ENCODE measurements at regions not wholly inside any gene's neighbourhood (a gene's known extent, or its start where the extent isn't known, plus 50 kb on each side); places are given as distances from the start of the nearest gene placed in this dataset.

DNA sequence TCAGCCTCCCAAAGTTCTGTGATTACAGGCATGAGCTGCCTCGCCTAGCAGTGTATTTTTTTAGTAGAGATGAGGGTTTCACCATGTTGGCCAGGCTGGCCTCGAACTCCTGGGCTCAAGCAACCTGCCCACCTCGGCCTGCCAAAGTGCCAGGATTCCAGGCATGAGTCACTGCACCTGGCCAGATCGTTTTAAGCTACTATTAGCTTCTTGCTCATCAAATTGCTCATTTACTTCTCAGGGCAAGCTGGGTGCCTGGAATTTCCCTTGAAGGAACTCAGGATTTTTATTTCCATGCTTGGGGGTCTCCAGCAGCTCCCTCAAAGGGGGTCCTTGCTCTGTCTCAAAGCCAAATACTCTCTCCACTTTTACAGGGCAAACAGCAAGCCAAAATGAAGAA lies 798.0 kb upstream of the AUTS2 start:
- peaks cover 19% of the 10 kb centered on the region for H3K4me1 Mint-ChIP-seq
- TF ChIP-seq, protein P1, sequence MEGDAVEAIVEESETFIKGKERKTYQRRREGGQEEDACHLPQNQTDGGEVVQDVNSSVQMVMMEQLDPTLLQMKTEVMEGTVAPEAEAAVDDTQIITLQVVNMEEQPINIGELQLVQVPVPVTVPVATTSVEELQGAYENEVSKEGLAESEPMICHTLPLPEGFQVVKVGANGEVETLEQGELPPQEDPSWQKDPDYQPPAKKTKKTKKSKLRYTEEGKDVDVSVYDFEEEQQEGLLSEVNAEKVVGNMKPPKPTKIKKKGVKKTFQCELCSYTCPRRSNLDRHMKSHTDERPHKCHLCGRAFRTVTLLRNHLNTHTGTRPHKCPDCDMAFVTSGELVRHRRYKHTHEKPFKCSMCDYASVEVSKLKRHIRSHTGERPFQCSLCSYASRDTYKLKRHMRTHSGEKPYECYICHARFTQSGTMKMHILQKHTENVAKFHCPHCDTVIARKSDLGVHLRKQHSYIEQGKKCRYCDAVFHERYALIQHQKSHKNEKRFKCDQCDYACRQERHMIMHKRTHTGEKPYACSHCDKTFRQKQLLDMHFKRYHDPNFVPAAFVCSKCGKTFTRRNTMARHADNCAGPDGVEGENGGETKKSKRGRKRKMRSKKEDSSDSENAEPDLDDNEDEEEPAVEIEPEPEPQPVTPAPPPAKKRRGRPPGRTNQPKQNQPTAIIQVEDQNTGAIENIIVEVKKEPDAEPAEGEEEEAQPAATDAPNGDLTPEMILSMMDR (conservative IDR thresholded peaks at IDR 0.05), result no peak
- H3K36me3 Mint-ChIP-seq (ENCODE audit: low read depth), result no peaks in the 10 kb centered on the region
- no peaks in the 10 kb centered on the region for H3K27me3 Mint-ChIP-seq (ENCODE audit: low read depth)
- no peak for DNase-seq (ENCODE audit: low read depth, low spot score)
- peaks cover 4% of the 10 kb centered on the region for H3K9me3 Mint-ChIP-seq
- H3K4me3 Mint-ChIP-seq, result no peak overlapping the region
- H3K27ac Mint-ChIP-seq (ENCODE audit: unreplicated experiment), result peak overlapping the region; percentile 67

DNA sequence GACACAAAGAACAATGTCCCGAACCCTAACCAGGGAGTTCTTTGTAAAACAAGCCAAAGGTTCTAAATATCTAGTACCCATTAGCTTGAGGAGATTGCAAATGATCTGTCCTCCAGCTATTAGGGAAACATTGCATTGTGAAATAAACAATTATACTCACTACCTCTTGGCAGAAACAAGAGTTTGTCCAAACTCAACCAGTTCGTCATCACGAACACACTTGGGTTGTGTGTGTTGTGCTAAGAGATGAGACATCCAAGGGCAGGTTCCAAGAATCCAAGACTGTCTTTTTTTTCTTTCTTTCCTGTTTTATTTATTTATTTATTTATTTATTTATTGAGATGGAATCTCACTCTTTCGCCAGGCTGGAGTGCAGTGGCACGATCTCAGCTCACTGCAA lies 793.1 kb upstream of the AUTS2 start:
- DNase-seq (ENCODE audit: low read depth, low spot score), result no peak
- Mint-ChIP-seq H3K27ac (ENCODE audit: unreplicated experiment) (no peak overlapping the region), H3K27me3 (ENCODE audit: low read depth) (no peaks in the 10 kb centered on the region), H3K4me1 (peaks cover 5% of the 10 kb centered on the region), H3K36me3 (ENCODE audit: low read depth) (no peaks in the 10 kb centered on the region), H3K4me3 (no peak overlapping the region), H3K9me3 (peaks cover 10% of the 10 kb centered on the region)
- TF ChIP-seq, protein P1 (conservative IDR thresholded peaks at IDR 0.05), result no peak

DNA sequence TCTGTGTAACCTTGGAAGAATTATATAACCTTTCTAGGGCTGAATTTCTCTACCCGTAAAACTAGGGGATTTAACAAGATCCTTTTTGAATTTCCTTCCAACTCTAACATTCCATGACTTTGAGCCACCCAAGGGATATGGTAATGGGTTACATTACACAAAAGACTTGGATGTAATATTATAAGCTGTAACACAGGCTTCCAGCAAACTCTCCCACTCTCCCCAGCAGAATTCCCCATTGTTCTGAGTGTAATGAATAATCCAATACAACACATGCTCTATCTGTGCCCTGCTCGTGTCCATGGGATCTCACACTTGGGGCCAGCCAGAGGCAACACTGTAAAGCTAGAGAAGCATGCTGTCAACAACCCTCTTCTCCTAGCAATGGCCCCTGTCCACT lies 790.6 kb upstream of the AUTS2 start:
- H3K27ac Mint-ChIP-seq (ENCODE audit: unreplicated experiment), result no peak overlapping the region
- DNase-seq (ENCODE audit: low read depth, low spot score), result no peak
- H3K4me3 Mint-ChIP-seq, result no peak overlapping the region
- TF ChIP-seq, protein P1 (conservative IDR thresholded peaks at IDR 0.05), result no peak
- H3K36me3 Mint-ChIP-seq (ENCODE audit: low read depth), result no peaks in the 10 kb centered on the region
- no peaks in the 10 kb centered on the region for H3K27me3 Mint-ChIP-seq (ENCODE audit: low read depth)
- H3K4me1 Mint-ChIP-seq, result no peaks in the 10 kb centered on the region
- peaks cover 7% of the 10 kb centered on the region for H3K9me3 Mint-ChIP-seq

DNA sequence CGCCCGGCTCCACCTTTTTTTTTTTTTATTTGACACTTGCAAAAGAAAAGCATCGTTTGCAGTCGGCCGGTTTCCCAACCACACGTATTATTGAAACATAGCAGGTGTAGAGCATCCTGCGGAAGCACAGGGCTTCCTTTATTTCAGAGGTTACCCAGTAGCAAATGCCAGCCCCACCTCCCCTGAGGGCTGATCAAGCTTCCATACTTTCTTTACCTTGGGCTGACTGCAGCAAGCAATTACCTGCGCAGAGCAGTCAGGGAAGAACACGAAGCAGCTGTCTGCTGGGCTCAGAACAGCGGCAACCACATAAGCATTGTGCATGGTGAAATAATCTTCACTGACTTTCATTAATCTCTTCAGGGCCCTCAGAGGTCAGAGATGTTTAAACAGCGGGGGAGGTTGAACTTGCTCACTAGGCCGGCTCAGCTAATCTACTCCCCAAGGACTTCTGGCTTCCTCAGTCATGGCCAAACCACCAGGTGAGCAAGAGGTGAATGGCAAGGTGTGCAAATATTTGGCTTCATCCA lies 784.7 kb upstream of the AUTS2 start:
- Mint-ChIP-seq H3K4me1 (no peaks in the 10 kb centered on the region), H3K36me3 (ENCODE audit: low read depth) (no peaks in the 10 kb centered on the region), H3K4me3 (no peak overlapping the region), H3K27ac (ENCODE audit: unreplicated experiment) (no peak overlapping the region), H3K9me3 (peaks cover 2% of the 10 kb centered on the region), H3K27me3 (ENCODE audit: low read depth) (peaks cover 3% of the 10 kb centered on the region)
- TF ChIP-seq, protein P1 (conservative IDR thresholded peaks at IDR 0.05), result no peak
- DNase-seq (ENCODE audit: low read depth, low spot score), result no peak

DNA sequence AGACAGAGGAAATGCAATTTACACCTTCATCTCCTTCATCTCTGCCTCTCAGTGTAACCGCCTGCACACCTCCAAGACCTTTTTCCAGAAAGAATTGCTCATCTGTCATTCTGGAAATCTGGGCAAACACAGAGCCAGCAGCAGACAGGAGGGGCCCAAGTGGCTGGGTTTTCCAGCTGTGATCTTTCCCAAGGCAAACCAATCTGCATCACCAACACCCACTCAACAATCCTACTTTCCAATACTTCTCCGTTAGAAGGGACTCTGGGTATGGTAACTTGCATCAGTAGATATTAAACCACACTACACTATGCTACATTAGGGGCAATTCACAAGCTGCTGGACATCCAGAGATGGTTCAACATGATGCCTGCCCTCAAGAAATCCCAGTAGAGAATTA lies 781.8 kb upstream of the AUTS2 start:
- TF ChIP-seq, protein P1 (conservative IDR thresholded peaks at IDR 0.05), result no peak
- H3K27me3 Mint-ChIP-seq (ENCODE audit: low read depth), result peaks cover 3% of the 10 kb centered on the region
- no peaks in the 10 kb centered on the region for H3K36me3 Mint-ChIP-seq (ENCODE audit: low read depth)
- H3K27ac Mint-ChIP-seq (ENCODE audit: unreplicated experiment), result no peak overlapping the region
- H3K9me3 Mint-ChIP-seq, result no peaks in the 10 kb centered on the region
- no peak overlapping the region for H3K4me3 Mint-ChIP-seq
- DNase-seq (ENCODE audit: low read depth, low spot score), result no peak
- no peaks in the 10 kb centered on the region for H3K4me1 Mint-ChIP-seq

DNA sequence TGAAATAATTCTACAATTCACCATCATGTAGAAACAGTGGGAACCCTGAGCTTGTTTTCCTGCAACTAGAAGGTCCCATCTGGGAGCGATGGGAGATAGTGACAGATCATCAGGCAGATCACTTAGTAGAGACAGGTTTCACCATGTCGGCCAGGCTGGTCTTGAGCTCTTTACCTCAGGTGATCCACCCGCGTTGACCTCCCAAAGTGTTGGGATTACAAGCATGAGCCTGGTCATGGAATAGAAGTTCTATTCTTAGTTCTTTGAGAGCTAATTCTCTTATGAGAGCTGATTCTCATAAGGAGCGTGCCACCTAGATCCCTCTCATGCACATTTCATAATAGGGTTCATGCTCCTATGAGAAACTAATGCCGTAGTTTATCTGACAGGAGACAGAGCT lies 778.0 kb upstream of the AUTS2 start:
- Mint-ChIP-seq H3K27me3 (ENCODE audit: low read depth) (peaks cover 3% of the 10 kb centered on the region), H3K36me3 (ENCODE audit: low read depth) (no peaks in the 10 kb centered on the region), H3K4me3 (no peak overlapping the region), H3K4me1 (no peaks in the 10 kb centered on the region), H3K9me3 (peaks cover 11% of the 10 kb centered on the region), H3K27ac (ENCODE audit: unreplicated experiment) (no peak overlapping the region)
- TF ChIP-seq, protein P1 (conservative IDR thresholded peaks at IDR 0.05), result no peak
- DNase-seq (ENCODE audit: low read depth, low spot score), result no peak
